C4-2B (cell line): ENCODE measurements at regions not wholly inside any gene's neighbourhood (a gene's known extent, or its start where the extent isn't known, plus 50 kb on each side); places are given as distances from the start of the nearest gene placed in this dataset.

Experiments
- H3K27ac ChIP-seq: fragments of 450-650 bp; 2 replicates; pipeline ENCODE4 v1.5.1; 2017
- ZFX ChIP-seq: fragments of 450-650 bp; IDR thresholded peaks from 2 replicates; pipeline ENCODE4 v1.6.1; 2017
- TF ChIP-seq, protein P1 (sequence below): fragments of 450-650 bp; conservative IDR thresholded peaks from 2 replicates; pipeline ENCODE4 v1.5.1; 2017; ENCODE audit warnings: mild to moderate bottlenecking

GRCh38 chr3:158916111-158916510, 114.3 kb downstream of the MFSD1 start:
- no peak for TF ChIP-seq ZFX
- TF ChIP-seq, protein P1, sequence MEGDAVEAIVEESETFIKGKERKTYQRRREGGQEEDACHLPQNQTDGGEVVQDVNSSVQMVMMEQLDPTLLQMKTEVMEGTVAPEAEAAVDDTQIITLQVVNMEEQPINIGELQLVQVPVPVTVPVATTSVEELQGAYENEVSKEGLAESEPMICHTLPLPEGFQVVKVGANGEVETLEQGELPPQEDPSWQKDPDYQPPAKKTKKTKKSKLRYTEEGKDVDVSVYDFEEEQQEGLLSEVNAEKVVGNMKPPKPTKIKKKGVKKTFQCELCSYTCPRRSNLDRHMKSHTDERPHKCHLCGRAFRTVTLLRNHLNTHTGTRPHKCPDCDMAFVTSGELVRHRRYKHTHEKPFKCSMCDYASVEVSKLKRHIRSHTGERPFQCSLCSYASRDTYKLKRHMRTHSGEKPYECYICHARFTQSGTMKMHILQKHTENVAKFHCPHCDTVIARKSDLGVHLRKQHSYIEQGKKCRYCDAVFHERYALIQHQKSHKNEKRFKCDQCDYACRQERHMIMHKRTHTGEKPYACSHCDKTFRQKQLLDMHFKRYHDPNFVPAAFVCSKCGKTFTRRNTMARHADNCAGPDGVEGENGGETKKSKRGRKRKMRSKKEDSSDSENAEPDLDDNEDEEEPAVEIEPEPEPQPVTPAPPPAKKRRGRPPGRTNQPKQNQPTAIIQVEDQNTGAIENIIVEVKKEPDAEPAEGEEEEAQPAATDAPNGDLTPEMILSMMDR: no peak
- H3K27ac ChIP-seq: peak overlapping the region; percentile 2; the same call in 1 of the 2 replicates

GRCh38 chr3:158918008-158918407, 116.2 kb downstream of the MFSD1 start:
- TF ChIP-seq, protein P1: peak; percentile 84
- no peak for TF ChIP-seq ZFX
- no peak overlapping the region for H3K27ac ChIP-seq

DNA sequence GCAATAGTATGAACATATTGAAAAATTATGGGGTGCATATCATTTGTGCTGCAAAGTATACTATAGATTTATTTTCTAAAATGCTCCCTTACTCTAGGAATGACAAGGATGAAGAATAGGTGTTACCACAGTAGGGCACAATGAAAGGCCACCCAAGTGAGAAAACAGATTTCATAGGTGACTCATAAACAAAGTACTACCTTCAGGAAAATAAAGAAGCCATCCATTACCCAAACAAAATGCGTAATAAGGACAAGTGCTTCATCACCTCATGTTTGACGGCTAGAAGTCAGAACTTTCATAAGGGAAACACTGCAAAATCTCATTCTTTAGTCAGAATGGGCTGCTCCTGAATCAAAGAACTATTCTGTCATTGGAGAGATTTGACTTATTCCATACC, 116.6 kb downstream of the MFSD1 start:
- no peak for TF ChIP-seq ZFX
- TF ChIP-seq, protein P1: no peak

DNA sequence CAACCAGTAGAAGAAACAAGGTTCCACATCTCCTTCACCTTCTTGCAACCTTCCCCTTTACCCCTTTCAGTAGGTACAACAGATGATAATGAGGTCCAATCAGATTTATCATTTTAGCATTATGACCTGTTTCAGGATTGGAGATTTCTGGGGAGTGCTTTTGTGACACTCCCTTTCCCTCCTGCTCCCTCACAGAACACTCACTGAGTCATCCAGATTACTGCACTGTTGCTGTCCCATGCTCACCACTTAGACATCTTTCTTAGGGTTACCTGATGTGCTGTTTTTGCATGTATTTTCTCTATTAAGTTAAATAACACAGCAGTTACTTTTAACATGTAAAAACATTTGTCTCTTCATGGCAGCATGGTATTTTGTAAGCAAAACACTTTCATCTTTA, 118.5 kb downstream of the MFSD1 start:
- TF ChIP-seq, protein P1: no peak
- no peak for TF ChIP-seq ZFX

More for the DNA sequence above, 116.6 kb downstream of the MFSD1 start:
- no peak overlapping the region for H3K27ac ChIP-seq

DNA sequence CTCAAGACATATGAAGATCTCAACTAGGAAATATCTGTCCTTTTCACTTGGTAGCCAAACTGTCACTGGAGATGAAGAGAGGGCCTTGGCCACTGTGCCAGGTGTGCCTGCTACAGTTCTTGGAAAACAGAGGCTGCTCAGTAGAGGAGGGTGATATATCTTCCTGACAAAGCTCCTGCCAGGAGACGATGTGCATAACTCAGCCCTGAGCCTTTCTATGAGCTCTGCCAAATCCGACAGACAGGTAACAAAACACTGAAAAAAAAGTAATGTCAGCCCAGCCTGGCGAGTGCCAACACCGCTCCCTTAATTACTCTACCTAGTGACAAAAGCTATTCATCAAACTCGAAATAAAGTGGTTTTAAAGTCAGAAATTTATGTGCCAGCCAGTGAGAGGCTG, 123.2 kb downstream of the MFSD1 start:
- TF ChIP-seq ZFX: no peak
- TF ChIP-seq, protein P1: no peak
- H3K27ac ChIP-seq: no peak overlapping the region

More for the DNA sequence above, 118.5 kb downstream of the MFSD1 start:
- H3K27ac ChIP-seq: no peak overlapping the region

GRCh38 chr3:158925828-158926494, 124.1 kb downstream of the MFSD1 start:
- H3K27ac ChIP-seq: no peak overlapping the region
- TF ChIP-seq, protein P1: no peak
- TF ChIP-seq ZFX: no peak

DNA sequence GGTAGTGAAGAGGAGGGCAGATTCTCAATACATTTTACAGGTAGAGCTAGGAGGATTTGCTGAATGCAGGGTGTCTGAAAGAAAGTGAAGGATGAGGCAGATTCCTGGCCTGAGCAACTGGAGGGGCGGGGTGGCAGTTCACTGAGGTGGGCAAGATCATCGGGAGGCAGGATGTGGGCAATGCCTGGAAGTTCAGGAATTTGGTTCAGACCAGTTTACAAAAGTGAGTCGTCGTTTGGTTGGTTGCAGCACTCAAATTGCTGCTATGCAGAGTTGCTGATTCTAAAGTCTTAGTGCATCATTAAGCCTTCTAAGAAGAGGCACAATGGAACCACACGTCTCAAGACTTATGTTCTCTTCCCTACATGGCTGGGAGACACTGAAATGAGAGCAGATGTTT, 134.0 kb downstream of the MFSD1 start:
- TF ChIP-seq, protein P1: no peak
- TF ChIP-seq ZFX: no peak
- no peak overlapping the region for H3K27ac ChIP-seq
